ENCODE measurements at regions not wholly inside any gene's neighbourhood (a gene's known extent, or its start where the extent isn't known, plus 50 kb on each side); places are given as distances from the start of the nearest gene placed in this dataset.

DNA sequence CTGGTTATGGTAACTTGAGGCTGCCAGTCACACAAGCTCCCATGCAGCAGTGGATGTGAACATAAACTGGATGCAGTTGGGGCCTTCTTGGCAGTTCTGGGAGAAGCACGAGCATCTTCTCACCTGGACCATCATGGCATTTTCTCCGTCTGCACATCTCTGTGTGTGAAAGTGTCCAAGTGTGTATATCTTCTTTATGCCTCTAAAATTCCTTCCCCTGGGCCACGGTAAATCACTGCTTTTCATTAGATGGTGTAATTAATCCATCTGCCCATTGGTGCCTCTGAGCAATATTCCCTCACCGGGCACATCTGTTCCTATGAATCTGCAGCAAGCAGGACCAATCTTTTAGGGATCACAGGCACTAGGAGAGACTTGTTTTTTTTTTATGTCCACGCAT, 138.0 kb downstream of the MAP3K7 start:
- ATAC-seq: no peak
- TF ChIP-seq, protein P1, sequence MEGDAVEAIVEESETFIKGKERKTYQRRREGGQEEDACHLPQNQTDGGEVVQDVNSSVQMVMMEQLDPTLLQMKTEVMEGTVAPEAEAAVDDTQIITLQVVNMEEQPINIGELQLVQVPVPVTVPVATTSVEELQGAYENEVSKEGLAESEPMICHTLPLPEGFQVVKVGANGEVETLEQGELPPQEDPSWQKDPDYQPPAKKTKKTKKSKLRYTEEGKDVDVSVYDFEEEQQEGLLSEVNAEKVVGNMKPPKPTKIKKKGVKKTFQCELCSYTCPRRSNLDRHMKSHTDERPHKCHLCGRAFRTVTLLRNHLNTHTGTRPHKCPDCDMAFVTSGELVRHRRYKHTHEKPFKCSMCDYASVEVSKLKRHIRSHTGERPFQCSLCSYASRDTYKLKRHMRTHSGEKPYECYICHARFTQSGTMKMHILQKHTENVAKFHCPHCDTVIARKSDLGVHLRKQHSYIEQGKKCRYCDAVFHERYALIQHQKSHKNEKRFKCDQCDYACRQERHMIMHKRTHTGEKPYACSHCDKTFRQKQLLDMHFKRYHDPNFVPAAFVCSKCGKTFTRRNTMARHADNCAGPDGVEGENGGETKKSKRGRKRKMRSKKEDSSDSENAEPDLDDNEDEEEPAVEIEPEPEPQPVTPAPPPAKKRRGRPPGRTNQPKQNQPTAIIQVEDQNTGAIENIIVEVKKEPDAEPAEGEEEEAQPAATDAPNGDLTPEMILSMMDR (IDR thresholded peaks at IDR 0.05): no peak
- H3K4me1 ChIP-seq: peaks cover 0 to 3% (median 0%) of the 10 kb centered on the region in 9 donors
- no peak overlapping the region for H3K4me3 ChIP-seq
- no peak for DNase-seq
- no peaks in the 10 kb centered on the region for H3K9me3 ChIP-seq
- 93% methylated on average over 5 of the region's 5 CpGs for WGBS, 2 donors
- H3K36me3 ChIP-seq: no peaks in the 10 kb centered on the region
- H3K27me3 ChIP-seq: no peaks in the 10 kb centered on the region
- intact Hi-C loops (cut with DNase I): no loop called here
- H3K27ac ChIP-seq: no peak overlapping the region

DNA sequence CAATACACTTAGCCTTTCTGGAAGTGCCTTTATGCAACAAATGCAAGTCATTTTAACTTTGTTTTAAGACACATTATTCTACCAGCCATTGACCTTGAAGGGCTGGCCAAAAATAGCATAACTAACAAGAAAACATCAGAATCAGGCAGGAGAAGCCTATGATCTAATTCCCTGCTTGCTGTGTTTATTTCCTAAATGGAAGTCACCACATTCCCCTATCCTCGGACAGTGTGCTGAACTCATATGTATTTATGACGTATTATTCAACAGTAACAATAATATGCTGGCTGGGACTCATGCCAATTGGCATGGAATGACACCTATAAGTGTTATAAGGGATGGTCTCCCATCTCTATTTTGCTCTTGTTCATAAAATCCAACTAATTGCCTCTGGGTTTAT, 140.7 kb downstream of the MAP3K7 start:
- 35 to 49% methylated on average over 2 of the region's 2 CpGs for WGBS, 2 donors
- H3K36me3 ChIP-seq: no peaks in the 10 kb centered on the region
- intact Hi-C loops (cut with DNase I): no loop called here
- H3K27ac ChIP-seq: no peak overlapping the region
- H3K9me3 ChIP-seq: no peaks in the 10 kb centered on the region
- no peak overlapping the region for H3K4me3 ChIP-seq
- DNase-seq: no peak
- H3K4me1 ChIP-seq: peaks cover 0 to 3% (median 0%) of the 10 kb centered on the region in 9 donors
- no peaks in the 10 kb centered on the region for H3K27me3 ChIP-seq
- ATAC-seq: no peak
- TF ChIP-seq, protein P1 (IDR thresholded peaks at IDR 0.05): no peak

- Histone ChIP-seq H3K27ac (no peak overlapping the region), H3K27me3 (no peaks in the 10 kb centered on the region), H3K4me1 (peaks cover 0 to 3% (median 0%) of the 10 kb centered on the region in 9 donors), H3K36me3 (no peaks in the 10 kb centered on the region), H3K4me3 (no peak overlapping the region), H3K9me3 (no peaks in the 10 kb centered on the region)
- WGBS, 2 donors: 65 to 71% methylated on average over 2 of the region's 2 CpGs
- TF ChIP-seq, protein P1 (IDR thresholded peaks at IDR 0.05): no peak
- DNase-seq (no peak), ATAC-seq (no peak)
- intact Hi-C loops (cut with DNase I): no loop called here
Observed at GRCh38 chr6:90445533-90446108, 141.3 kb downstream of the MAP3K7 start.

GRCh38 chr6:90444160-90444714, 142.6 kb downstream of the MAP3K7 start:
- ATAC-seq (no peak), DNase-seq (no peak)
- Histone ChIP-seq H3K4me1 (peaks cover 0 to 3% (median 0%) of the 10 kb centered on the region in 9 donors), H3K9me3 (no peaks in the 10 kb centered on the region), H3K27me3 (no peaks in the 10 kb centered on the region), H3K36me3 (no peaks in the 10 kb centered on the region), H3K4me3 (no peak overlapping the region), H3K27ac (no peak overlapping the region)
- intact Hi-C loops (cut with DNase I): no loop called here
- 76 to 83% methylated on average over 8 of the region's 8 CpGs for WGBS, 2 donors
- TF ChIP-seq, protein P1 (IDR thresholded peaks at IDR 0.05): no peak
